ENCODE measurements at regions not wholly inside any gene's neighbourhood (a gene's known extent, or its start where the extent isn't known, plus 50 kb on each side); places are given as distances from the start of the nearest gene placed in this dataset.

DNA sequence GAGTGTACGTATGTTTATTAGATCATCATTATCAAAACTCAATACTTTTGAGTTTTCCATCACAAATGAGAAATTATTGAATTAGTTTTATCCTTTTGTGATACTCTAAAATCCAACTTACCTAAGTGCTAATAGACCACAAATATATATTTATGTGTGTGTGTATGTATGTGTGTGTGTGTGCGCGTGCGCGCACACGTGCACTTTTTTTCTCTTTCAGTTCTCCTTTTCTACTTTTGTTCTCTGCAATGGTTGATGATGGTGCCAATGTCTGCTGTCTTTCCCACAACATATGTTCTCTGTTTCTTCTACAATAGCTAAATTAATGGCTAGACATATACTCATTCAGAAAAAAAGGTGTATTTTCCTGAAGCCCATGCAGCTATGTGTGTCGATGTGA, 571.6 kb upstream of the ARPP21 start:
- TF ChIP-seq, protein P1, sequence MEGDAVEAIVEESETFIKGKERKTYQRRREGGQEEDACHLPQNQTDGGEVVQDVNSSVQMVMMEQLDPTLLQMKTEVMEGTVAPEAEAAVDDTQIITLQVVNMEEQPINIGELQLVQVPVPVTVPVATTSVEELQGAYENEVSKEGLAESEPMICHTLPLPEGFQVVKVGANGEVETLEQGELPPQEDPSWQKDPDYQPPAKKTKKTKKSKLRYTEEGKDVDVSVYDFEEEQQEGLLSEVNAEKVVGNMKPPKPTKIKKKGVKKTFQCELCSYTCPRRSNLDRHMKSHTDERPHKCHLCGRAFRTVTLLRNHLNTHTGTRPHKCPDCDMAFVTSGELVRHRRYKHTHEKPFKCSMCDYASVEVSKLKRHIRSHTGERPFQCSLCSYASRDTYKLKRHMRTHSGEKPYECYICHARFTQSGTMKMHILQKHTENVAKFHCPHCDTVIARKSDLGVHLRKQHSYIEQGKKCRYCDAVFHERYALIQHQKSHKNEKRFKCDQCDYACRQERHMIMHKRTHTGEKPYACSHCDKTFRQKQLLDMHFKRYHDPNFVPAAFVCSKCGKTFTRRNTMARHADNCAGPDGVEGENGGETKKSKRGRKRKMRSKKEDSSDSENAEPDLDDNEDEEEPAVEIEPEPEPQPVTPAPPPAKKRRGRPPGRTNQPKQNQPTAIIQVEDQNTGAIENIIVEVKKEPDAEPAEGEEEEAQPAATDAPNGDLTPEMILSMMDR (IDR thresholded peaks at IDR 0.05), result no peak
- TF ChIP-seq FOXP1 (CRISPR knock-in tag; IDR thresholded peaks at IDR 0.05; ENCODE audit: borderline replicate concordance) (no peak), NR2C2 (CRISPR knock-in tag; IDR thresholded peaks at IDR 0.05) (no peak), KAT7 (CRISPR knock-in tag; IDR thresholded peaks at IDR 0.05; ENCODE audit: borderline replicate concordance) (no peak), CREB1 (CRISPR knock-in tag; IDR thresholded peaks at IDR 0.05) (no peak), ELF4 (CRISPR knock-in tag; IDR thresholded peaks at IDR 0.05; ENCODE audit: low read depth) (no peak), ZNF317 (CRISPR knock-in tag; IDR thresholded peaks at IDR 0.05; ENCODE audit: borderline replicate concordance, low read depth) (no peak), ESRRA (CRISPR knock-in tag; IDR thresholded peaks at IDR 0.05; ENCODE audit: borderline replicate concordance) (no peak)
- TF ChIP-seq, protein P2, sequence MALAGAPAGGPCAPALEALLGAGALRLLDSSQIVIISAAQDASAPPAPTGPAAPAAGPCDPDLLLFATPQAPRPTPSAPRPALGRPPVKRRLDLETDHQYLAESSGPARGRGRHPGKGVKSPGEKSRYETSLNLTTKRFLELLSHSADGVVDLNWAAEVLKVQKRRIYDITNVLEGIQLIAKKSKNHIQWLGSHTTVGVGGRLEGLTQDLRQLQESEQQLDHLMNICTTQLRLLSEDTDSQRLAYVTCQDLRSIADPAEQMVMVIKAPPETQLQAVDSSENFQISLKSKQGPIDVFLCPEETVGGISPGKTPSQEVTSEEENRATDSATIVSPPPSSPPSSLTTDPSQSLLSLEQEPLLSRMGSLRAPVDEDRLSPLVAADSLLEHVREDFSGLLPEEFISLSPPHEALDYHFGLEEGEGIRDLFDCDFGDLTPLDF (CRISPR knock-in tag; IDR thresholded peaks at IDR 0.05), result no peak
- TF ChIP-seq, protein P3, sequence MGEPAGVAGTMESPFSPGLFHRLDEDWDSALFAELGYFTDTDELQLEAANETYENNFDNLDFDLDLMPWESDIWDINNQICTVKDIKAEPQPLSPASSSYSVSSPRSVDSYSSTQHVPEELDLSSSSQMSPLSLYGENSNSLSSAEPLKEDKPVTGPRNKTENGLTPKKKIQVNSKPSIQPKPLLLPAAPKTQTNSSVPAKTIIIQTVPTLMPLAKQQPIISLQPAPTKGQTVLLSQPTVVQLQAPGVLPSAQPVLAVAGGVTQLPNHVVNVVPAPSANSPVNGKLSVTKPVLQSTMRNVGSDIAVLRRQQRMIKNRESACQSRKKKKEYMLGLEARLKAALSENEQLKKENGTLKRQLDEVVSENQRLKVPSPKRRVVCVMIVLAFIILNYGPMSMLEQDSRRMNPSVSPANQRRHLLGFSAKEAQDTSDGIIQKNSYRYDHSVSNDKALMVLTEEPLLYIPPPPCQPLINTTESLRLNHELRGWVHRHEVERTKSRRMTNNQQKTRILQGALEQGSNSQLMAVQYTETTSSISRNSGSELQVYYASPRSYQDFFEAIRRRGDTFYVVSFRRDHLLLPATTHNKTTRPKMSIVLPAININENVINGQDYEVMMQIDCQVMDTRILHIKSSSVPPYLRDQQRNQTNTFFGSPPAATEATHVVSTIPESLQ (CRISPR knock-in tag; IDR thresholded peaks at IDR 0.05), result no peak
- TF ChIP-seq, protein P4, sequence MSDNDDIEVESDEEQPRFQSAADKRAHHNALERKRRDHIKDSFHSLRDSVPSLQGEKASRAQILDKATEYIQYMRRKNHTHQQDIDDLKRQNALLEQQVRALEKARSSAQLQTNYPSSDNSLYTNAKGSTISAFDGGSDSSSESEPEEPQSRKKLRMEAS (CRISPR knock-in tag; IDR thresholded peaks at IDR 0.05), result no peak
- TF ChIP-seq, protein P5, sequence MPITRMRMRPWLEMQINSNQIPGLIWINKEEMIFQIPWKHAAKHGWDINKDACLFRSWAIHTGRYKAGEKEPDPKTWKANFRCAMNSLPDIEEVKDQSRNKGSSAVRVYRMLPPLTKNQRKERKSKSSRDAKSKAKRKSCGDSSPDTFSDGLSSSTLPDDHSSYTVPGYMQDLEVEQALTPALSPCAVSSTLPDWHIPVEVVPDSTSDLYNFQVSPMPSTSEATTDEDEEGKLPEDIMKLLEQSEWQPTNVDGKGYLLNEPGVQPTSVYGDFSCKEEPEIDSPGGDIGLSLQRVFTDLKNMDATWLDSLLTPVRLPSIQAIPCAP (CRISPR knock-in tag; IDR thresholded peaks at IDR 0.05), result no peak
- TF ChIP-seq, protein P6, sequence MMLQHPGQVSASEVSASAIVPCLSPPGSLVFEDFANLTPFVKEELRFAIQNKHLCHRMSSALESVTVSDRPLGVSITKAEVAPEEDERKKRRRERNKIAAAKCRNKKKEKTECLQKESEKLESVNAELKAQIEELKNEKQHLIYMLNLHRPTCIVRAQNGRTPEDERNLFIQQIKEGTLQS (CRISPR knock-in tag; conservative IDR thresholded peaks at IDR 0.05), result no peak
- TF ChIP-seq, protein P7, sequence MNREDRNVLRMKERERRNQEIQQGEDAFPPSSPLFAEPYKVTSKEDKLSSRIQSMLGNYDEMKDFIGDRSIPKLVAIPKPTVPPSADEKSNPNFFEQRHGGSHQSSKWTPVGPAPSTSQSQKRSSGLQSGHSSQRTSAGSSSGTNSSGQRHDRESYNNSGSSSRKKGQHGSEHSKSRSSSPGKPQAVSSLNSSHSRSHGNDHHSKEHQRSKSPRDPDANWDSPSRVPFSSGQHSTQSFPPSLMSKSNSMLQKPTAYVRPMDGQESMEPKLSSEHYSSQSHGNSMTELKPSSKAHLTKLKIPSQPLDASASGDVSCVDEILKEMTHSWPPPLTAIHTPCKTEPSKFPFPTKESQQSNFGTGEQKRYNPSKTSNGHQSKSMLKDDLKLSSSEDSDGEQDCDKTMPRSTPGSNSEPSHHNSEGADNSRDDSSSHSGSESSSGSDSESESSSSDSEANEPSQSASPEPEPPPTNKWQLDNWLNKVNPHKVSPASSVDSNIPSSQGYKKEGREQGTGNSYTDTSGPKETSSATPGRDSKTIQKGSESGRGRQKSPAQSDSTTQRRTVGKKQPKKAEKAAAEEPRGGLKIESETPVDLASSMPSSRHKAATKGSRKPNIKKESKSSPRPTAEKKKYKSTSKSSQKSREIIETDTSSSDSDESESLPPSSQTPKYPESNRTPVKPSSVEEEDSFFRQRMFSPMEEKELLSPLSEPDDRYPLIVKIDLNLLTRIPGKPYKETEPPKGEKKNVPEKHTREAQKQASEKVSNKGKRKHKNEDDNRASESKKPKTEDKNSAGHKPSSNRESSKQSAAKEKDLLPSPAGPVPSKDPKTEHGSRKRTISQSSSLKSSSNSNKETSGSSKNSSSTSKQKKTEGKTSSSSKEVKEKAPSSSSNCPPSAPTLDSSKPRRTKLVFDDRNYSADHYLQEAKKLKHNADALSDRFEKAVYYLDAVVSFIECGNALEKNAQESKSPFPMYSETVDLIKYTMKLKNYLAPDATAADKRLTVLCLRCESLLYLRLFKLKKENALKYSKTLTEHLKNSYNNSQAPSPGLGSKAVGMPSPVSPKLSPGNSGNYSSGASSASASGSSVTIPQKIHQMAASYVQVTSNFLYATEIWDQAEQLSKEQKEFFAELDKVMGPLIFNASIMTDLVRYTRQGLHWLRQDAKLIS (CRISPR knock-in tag; IDR thresholded peaks at IDR 0.05; ENCODE audit: borderline replicate concordance), result no peak

Measured in WTC11 (cell line).